Activated T-helper 2 cell treated with anti-CD3 and anti-CD28 coated beads, Interferon-gamma antibody, Interleukin-2, Interleukin-4, amounts not matched to agents 10 μg/mL and 5 μg/mL and 100 μg/mL, durations not matched to agents 14 hours and 24 hours and 36 hours (primary cell): ENCODE measurements at regions not wholly inside any gene's neighbourhood (a gene's known extent, or its start where the extent isn't known, plus 50 kb on each side); places are given as distances from the start of the nearest gene placed in this dataset.

ENCODE experiments used
- DNase-seq: peaks from one replicate; pipeline ENCODE4 v3.0.0; 2021; ENCODE audit warnings: low spot score
- H3K27ac Mint-ChIP-seq: one replicate; pipeline ENCODE4 v1.8.0; 2021; ENCODE audit warnings: mixed read lengths
- H3K27me3 Mint-ChIP-seq: one replicate; pipeline ENCODE4 v1.8.0; 2021; ENCODE audit warnings: low read depth, mixed read lengths
- H3K36me3 Mint-ChIP-seq: one replicate; pipeline ENCODE4 v1.8.0; 2021; ENCODE audit warnings: low read depth, mixed read lengths
- H3K4me1 Mint-ChIP-seq: one replicate; pipeline ENCODE4 v1.8.0; 2021; ENCODE audit warnings: low read depth, mixed read lengths
- H3K4me3 Mint-ChIP-seq: one replicate; pipeline ENCODE4 v1.8.0; 2021; ENCODE audit warnings: low read depth, mild to moderate bottlenecking, moderate library complexity, mixed read lengths
- H3K9me3 Mint-ChIP-seq: one replicate; pipeline ENCODE4 v1.8.0; 2021; ENCODE audit warnings: mixed read lengths
- intact Hi-C: fragments of 100-400 bp; cut with micrococcal nuclease; formaldehyde crosslinking; loops from one replicate; pipeline ENCODE4 v1.15.1; 2023

DNA sequence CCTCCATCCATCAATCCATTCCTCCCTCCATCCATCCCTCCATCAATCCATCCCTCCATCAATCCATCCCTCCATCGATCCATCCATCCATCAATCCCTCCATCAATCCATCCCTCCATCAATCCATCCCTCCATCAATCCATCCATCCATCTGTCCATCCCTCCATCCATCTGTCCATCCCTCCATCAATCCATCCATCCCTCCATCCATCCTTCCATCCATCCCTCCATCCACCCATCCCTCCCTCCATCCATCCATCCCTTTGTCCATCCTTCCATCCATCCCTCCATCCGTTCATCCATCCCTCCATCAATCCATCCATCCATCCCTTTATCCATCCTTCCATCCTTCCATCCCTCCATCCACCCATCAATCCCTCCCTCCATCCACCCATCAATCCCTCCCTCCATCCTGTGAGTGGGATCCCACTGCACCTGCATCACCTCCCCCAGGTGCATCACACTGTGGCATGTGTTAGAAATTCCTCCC lies 338.1 kb upstream of the SFSWAP start:
- H3K27ac Mint-ChIP-seq: no peak overlapping the region
- H3K4me1 Mint-ChIP-seq: no peaks in the 10 kb centered on the region
- no peak overlapping the region for H3K4me3 Mint-ChIP-seq
- no peak for DNase-seq
- H3K36me3 Mint-ChIP-seq: no peaks in the 10 kb centered on the region
- H3K27me3 Mint-ChIP-seq: no peaks in the 10 kb centered on the region
- intact Hi-C loops: no loop called here
- no peaks in the 10 kb centered on the region for H3K9me3 Mint-ChIP-seq

DNA sequence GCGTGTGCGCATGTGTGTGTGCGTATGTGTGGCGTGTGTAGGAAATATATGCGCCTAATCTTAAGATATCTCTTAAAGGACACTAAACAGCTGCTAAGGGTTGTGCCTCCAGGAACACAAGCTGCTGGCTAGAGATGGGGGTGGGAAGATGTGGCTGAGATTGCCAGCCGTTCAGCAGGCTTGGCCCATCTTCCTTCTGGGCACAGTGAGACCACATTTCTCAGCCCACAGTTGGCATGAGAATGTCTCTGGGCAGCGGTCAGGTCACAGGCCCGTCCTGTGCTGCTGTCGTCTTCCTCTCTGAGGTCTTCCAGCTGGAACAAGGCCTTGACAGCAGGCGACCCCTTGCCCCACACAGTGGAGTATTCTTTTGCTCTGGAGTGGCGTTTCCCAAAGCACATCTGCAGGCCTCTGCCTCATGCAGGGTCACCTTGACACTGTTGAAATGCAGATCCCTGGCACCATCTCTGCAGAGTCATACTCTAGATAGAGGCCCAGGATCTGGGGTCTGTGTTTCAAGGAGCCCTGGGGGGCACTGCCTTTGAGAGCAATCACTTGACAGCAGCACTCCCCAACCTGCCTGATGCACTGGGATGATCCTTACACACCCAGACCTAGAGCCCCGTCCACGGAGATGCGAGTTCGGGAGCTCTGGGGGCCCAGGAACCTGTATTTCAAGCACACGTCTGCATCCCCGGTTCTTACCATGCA lies 335.5 kb upstream of the SFSWAP start:
- Mint-ChIP-seq H3K4me3 (no peak overlapping the region), H3K27ac (no peak overlapping the region)

DNA sequence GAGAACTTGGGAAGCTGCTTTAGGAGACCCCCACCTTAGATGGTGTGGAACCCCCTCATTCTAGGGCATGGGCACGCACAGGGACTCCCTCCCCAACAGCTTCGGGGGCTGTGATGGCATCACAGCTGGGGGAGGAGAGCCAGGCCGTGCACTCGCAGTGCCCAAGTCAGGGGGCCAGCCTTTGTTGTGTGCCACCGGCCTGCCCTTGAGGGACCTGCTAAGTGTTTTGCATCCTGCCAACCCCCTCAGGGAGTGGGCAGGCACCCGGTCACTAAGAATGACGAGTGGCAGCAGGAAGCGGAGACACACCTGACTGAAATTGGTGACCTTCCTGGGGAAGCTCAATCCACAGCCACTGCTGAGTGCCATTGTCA lies 334.9 kb upstream of the SFSWAP start:
- DNase-seq: no peak
- H3K36me3 Mint-ChIP-seq: no peaks in the 10 kb centered on the region
- no peak overlapping the region for H3K27ac Mint-ChIP-seq
- no peaks in the 10 kb centered on the region for H3K27me3 Mint-ChIP-seq
- intact Hi-C loops: no loop called here
- H3K4me3 Mint-ChIP-seq: no peak overlapping the region
- no peaks in the 10 kb centered on the region for H3K4me1 Mint-ChIP-seq
- H3K9me3 Mint-ChIP-seq: no peaks in the 10 kb centered on the region

More for the DNA sequence above, 335.5 kb upstream of the SFSWAP start:
- Mint-ChIP-seq H3K4me1 (no peaks in the 10 kb centered on the region), H3K27me3 (no peaks in the 10 kb centered on the region), H3K9me3 (no peaks in the 10 kb centered on the region), H3K36me3 (no peaks in the 10 kb centered on the region)
- intact Hi-C loops: no loop called here
- DNase-seq: no peak

DNA sequence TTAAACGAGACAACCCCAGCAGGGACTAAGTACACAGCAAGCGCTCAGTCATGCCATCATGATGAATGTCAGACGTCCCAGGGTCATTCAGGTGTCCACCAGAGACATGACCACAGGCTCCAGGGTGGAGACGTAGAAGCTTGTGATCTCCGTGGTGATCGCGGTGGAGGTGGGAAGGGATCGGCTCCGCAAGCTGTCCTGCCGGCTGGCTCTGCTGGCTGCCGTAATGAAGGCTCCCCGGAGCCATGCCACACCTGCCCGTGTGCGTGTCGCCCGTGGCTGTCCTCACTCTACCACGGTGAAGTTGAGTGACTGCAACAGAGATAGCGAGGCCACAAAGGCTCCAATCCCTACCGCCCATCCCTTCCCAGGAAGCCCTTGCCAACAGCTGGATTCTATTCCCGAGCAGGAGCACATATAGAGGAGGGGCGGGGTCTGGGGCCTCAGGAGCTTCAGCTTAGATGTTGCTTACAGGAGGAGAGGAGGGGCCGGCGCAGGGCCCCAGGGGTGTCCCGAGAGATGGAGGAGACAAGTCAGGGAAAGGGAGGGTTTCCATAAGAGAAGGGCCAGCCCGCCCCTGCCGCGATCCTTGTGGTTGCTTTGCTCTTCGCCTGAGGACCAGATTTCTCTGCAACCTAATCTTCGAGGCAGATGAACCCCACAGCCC lies 332.6 kb upstream of the SFSWAP start:
- DNase-seq: no peak
- Mint-ChIP-seq H3K9me3 (no peaks in the 10 kb centered on the region), H3K36me3 (no peaks in the 10 kb centered on the region), H3K4me1 (no peaks in the 10 kb centered on the region), H3K27me3 (no peaks in the 10 kb centered on the region), H3K4me3 (no peak overlapping the region), H3K27ac (no peak overlapping the region)
- intact Hi-C loops: no loop called here

DNA sequence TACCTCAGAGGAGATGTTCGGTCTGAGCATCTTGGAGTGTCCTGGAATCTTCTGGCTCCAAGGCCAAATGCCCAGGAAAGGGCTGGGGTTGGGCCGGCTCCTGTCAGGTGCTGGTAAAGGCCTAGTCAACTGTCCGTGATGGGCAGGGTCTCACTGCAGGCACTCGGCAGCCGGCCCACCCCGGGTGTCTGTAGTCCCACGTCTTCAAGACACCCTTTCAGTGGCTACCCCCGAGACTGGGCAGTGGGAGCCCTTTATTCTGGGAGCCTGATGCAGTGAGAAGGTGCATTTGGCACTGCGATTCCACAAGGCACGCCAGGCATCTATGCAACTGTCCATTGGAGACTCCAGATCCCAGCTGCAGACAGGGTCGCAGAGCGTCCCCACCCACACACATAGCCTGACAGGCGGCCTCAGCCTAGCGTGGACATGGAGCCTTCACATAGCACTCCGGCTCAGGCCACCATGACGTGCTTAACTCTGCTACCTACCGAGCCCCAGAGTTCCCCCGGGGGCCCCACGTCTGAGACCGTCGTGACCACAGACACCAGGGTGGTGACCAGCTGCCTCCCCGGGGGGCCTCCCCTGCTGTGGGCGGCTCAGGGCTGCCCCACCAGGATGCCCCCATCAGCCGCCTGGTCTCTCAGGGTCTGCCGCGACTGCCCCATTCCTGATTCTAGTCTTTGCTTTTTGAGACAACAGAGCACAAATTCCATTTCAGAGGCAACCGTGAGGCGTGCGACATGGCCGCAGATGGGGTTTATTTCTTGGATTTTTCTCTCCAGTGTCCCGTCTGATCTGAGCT lies 331.8 kb upstream of the SFSWAP start:
- Mint-ChIP-seq H3K27me3 (no peaks in the 10 kb centered on the region), H3K4me3 (no peak overlapping the region), H3K4me1 (no peaks in the 10 kb centered on the region), H3K36me3 (no peaks in the 10 kb centered on the region), H3K9me3 (no peaks in the 10 kb centered on the region), H3K27ac (no peak overlapping the region)
- DNase-seq: no peak
- intact Hi-C loops: no loop called here

DNA sequence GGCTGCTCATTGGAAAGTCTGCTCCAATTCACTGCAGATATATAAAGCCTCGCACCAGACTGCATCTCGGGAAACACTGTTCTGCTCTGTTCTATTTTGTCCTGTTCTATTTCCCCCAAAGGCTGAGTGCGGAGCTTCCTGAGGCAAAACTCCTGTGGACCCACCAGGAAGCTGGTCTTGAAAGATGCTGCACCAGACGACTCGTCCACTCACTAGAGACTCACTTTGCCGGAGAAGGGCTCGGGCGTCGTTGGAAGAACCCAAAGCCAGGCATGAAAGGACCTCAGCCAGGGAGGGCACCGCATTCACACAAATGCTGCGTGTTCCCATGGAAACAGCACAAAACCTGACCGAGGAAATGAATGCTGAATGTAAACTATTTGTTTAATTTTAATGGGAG lies 331.2 kb upstream of the SFSWAP start:
- Mint-ChIP-seq H3K4me3 (no peak overlapping the region), H3K4me1 (no peaks in the 10 kb centered on the region), H3K27me3 (no peaks in the 10 kb centered on the region), H3K27ac (no peak overlapping the region), H3K36me3 (no peaks in the 10 kb centered on the region), H3K9me3 (no peaks in the 10 kb centered on the region)
- DNase-seq: no peak
- intact Hi-C loops: no loop called here

DNA sequence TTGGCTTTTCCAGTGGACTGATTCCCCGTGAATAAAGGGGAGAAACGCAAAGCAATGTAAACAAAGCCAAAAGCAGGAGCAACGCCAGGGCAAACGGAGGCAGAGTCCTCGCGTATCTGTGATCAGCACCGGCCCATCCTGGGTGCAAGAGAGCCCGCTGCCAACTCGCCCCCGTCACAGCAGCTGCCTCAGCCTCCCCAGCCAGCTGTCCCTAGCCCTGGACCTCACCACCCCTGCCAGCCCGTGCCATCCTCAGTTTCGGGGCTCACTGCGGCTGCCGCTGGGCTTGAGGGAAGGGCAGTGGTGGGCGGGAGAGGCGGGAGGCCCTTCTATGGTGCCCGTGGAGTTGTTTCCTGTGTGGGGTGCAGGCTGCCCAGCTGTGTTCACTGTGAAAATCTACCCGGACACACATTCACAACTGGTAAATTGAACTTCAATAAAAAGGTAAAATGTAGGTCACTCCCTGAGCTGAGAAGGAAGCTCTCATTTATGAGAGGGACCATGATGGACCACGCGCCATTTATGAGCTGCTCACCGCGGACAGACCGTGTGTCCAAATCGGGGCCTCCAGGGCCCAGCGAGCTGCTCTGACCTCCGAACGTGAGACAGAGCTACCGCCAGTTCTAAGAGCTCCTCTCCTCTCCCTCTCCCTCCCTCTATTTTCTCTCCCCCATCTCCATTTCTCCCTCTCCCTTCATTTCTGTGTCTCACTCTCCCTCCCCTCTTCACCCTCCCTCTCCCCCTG lies 330.5 kb upstream of the SFSWAP start:
- no peaks in the 10 kb centered on the region for H3K27me3 Mint-ChIP-seq
- no peaks in the 10 kb centered on the region for H3K36me3 Mint-ChIP-seq
- H3K27ac Mint-ChIP-seq: no peak overlapping the region
- no peaks in the 10 kb centered on the region for H3K4me1 Mint-ChIP-seq
- H3K9me3 Mint-ChIP-seq: no peaks in the 10 kb centered on the region
- intact Hi-C loops: no loop called here
- no peak overlapping the region for H3K4me3 Mint-ChIP-seq
- no peak for DNase-seq

DNA sequence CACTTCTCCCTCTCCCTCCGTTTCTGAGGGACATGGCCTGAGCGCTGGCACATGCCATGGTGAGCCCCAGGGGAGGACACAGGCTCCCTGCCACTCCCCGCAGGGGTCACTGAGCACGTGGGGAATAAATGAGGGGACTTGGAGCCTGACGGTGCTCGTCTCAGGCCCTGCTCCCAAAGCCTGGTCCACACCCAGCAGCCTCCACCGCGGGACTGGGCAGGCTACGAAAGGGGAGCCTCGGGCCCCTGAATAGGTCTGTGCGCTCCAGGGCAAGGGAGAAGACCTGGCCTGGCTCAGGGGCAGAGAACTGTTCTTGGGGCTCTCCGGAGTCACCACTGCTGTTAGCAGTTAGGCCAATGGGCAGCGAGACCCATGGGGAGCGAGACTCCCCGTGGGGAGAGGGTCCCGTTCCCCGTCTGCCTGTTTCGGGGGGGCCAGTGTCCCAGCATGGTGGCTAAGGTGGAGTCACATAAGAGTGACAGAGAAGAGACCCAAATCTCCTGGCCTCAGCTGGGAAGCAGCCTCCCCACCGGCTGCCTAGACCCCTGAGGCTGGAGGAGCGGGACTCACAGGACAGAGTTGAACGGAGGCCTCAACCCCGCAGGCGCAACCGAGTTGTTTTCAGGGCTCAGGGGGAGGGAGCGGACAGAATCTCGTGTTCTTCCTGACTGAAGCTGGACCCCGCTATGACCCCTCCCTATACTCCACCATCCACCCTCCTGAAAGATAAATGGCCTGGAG lies 329.8 kb upstream of the SFSWAP start:
- Mint-ChIP-seq H3K9me3 (no peaks in the 10 kb centered on the region), H3K27me3 (no peaks in the 10 kb centered on the region), H3K4me1 (no peaks in the 10 kb centered on the region), H3K27ac (no peak overlapping the region), H3K36me3 (no peaks in the 10 kb centered on the region), H3K4me3 (no peak overlapping the region)
- intact Hi-C loops: no loop called here
- DNase-seq: no peak

DNA sequence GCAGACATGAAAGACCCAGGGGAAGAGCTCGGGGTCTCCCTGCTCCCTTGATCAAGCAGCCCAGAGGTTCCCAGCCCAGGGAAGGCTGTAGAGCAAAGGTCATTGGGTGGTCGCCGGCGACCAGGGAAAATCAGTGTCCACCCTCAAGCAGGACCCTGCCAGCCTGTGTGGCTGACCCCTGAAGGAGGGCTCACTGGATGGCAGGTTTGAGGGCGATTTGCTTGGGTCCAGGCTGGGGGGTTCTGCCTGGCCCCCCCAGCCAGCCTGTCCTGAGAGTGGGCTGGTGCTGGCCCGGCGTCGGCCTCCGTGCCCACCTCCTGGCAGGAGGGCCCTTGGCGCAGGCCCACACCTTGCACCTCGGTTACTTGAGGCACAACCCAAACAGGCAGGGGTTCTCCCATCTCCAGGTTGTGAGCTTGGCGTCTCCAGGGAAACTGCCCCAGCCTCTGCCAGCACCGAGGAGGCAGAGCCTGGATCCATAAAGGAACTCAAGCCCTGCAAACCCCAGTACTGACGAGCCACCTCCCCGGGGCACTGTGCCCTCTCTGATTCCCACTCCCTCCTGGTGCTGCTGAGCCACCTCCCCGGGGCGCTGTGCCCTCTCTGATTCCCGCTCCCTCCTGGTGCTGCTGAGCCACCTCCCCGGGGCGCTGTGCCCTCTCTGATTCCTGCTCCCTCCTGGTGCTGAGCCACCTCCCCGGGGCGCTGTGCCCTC lies 329.0 kb upstream of the SFSWAP start:
- Mint-ChIP-seq H3K36me3 (no peaks in the 10 kb centered on the region), H3K4me3 (no peak overlapping the region), H3K27ac (no peak overlapping the region), H3K27me3 (no peaks in the 10 kb centered on the region), H3K4me1 (no peaks in the 10 kb centered on the region), H3K9me3 (no peaks in the 10 kb centered on the region)
- intact Hi-C loops: no loop called here
- no peak for DNase-seq

DNA sequence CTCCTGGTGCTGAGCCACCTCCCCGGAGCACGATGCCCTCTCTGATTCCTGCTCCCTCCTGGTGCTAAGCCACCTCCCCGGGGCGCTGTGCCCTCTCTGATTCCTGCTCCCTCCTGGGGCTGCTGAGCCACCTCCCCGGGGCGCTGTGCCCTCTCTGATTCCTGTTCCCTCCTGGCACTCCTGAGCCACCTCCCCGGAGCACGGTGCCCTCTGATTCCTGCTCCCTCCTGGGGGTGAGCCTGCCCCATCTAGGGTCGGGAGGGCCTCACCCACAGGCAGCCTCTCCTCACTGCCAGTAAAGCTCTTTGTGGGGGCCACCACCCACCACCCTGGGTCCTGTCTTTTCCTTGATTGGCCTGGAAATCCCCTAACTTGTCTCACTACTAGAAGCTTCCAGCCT lies 327.6 kb upstream of the SFSWAP start:
- Mint-ChIP-seq H3K27ac (no peak overlapping the region), H3K4me1 (no peaks in the 10 kb centered on the region), H3K4me3 (no peak overlapping the region), H3K9me3 (no peaks in the 10 kb centered on the region), H3K27me3 (no peaks in the 10 kb centered on the region), H3K36me3 (no peaks in the 10 kb centered on the region)
- intact Hi-C loops: no loop called here
- no peak for DNase-seq

DNA sequence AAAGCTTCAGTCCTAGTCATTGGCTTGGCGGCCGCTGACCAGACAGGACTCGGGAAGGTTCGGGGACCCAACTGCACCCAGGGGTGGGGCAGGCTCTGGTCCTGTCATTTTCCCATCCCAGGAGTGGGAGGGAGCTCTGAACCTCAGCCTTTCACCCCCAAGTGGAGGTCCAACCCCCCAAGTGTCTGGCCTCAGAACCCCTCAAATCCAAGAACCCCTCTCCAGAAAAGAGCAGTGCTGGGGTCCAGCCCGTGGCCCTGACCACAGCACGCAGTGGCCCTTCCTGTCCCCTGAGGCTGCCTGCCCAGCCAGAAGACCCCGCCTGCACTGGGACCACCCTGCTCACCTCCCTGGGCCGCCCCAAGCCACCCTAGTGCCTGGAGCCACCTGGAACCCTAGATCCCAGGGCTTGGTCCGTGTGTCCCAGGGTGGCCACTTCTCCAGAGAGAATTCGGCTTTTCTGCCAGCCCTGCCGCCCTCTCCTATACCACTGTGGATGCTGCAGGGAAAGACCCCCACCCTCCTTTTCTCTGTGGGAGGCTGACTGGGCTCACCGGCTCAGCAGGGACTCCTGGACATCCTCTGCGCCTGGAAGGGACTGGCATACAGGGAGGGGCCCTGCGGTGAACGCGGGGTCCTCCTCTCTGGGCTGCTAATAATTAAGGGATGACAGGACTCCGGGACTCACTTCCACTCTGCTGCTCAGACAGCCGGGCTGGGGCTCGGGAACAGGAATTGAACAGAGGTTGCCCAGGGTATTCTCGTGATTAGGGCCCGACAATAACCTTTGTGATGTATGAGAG lies 326.9 kb upstream of the SFSWAP start:
- H3K9me3 Mint-ChIP-seq: no peaks in the 10 kb centered on the region
- intact Hi-C loops: no loop called here
- DNase-seq: no peak
- H3K4me1 Mint-ChIP-seq: no peaks in the 10 kb centered on the region
- H3K27me3 Mint-ChIP-seq: no peaks in the 10 kb centered on the region
- no peak overlapping the region for H3K4me3 Mint-ChIP-seq
- H3K36me3 Mint-ChIP-seq: no peaks in the 10 kb centered on the region
- no peak overlapping the region for H3K27ac Mint-ChIP-seq
